ENCODE measurements at regions not wholly inside any gene's neighbourhood (a gene's known extent, or its start where the extent isn't known, plus 50 kb on each side); places are given as distances from the start of the nearest gene placed in this dataset.

DNA sequence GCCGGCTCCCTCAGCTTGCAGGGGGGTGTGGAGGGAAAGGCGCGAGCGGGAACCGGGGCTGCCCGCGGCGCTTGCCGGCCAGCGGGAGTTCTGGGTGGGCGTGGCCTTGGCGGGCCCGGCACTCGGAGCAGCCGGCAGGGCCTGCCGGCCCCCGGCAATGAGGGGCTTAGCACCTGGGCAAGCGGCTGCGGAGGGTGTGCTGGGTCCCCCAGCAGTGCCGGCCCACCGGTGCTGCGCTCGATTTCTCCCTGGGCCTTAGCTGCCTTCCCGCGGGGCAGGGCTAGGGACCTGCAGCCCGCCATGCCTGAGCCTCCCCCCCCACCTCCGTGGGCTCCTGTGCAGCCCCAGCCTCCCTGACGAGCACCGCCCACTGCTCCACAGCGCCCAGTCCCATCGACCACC, 514.5 kb upstream of the GJE1 start:
- WGBS, result 98% methylated on average over 31 of the region's 31 CpGs
- H3K9me3 ChIP-seq (ENCODE audit: control insufficient read depth in 2 of 2, insufficient read depth in 1 of 2, low read length in 1 of 2), result no peaks in the 10 kb centered on the region
- DNase-seq (ENCODE audit: low read depth in 6 of 9, low spot score in 9 of 9), result no peak
- H3K27ac ChIP-seq (ENCODE audit: low read depth in 1 of 2, low read length in 1 of 2), result no peak overlapping the region
- no peaks in the 10 kb centered on the region for H3K27me3 ChIP-seq (ENCODE audit: control insufficient read depth in 2 of 2, insufficient read depth in 1 of 2, low read length in 1 of 2)
- no peaks in the 10 kb centered on the region for H3K36me3 ChIP-seq (ENCODE audit: control insufficient read depth in 2 of 2, insufficient read depth in 2 of 2, low read length in 1 of 2)
- no peaks in the 10 kb centered on the region for H3K4me1 ChIP-seq (ENCODE audit: control insufficient read depth in 2 of 2, insufficient read depth in 2 of 2, low read length in 2 of 2)
- no peak overlapping the region for H3K4me3 ChIP-seq (ENCODE audit: low read length in 2 of 2)

DNA sequence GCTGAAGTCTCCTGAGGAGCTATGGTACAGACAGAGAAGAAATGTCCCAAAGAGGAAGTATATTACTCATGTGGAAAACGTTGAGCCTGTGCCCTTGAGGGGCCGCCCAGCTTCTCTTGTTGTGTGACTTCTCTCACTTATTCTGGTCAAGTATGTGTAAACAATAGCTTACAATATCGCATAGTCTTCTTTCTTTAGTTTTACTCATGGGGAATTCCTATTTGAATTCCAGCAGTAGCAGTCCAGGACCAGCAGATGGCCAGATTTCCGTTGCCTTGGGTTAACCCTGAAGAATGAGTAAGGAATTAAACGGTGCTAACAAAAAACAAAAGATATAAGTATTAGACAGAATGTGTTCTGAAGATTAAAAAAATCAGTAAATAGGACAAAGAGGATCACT, 522.0 kb upstream of the GJE1 start:
- H3K9me3 ChIP-seq (ENCODE audit: control insufficient read depth in 2 of 2, insufficient read depth in 1 of 2, low read length in 1 of 2), result peaks cover 0 to 5% of the 10 kb centered on the region in 2 donors
- no peaks in the 10 kb centered on the region for H3K36me3 ChIP-seq (ENCODE audit: control insufficient read depth in 2 of 2, insufficient read depth in 2 of 2, low read length in 1 of 2)
- H3K27me3 ChIP-seq (ENCODE audit: control insufficient read depth in 2 of 2, insufficient read depth in 1 of 2, low read length in 1 of 2), result no peaks in the 10 kb centered on the region
- WGBS, result 83% methylated on average over 5 of the region's 5 CpGs
- no peaks in the 10 kb centered on the region for H3K4me1 ChIP-seq (ENCODE audit: control insufficient read depth in 2 of 2, insufficient read depth in 2 of 2, low read length in 2 of 2)
- no peak overlapping the region for H3K4me3 ChIP-seq (ENCODE audit: low read length in 2 of 2)
- no peak overlapping the region for H3K27ac ChIP-seq (ENCODE audit: low read depth in 1 of 2, low read length in 1 of 2)
- DNase-seq (ENCODE audit: low read depth in 6 of 9, low spot score in 9 of 9), result no peak

DNA sequence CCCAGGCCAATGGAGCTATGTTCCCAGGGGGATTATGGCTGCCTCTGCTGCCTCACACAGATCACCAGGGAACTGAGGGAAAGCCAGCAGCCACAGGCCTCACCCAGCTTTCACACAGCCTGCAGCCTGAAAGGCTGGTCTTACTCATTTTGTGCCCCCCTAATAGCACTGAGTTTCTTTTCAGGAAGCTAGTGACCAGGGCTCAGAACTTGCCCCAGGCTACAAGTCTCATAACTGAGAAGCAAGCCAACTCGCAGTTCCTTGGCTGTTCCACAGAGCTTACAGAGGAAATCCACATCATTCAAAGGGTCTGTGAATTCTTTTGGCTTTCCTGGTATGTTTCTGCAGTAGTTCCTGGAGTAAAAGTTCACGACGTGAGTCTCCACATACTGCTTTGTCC, 524.8 kb upstream of the GJE1 start:
- Histone ChIP-seq H3K27ac (ENCODE audit: low read depth in 1 of 2, low read length in 1 of 2) (no peak overlapping the region), H3K4me3 (ENCODE audit: low read length in 2 of 2) (no peak overlapping the region)
- DNase-seq (ENCODE audit: low read depth in 6 of 9, low spot score in 9 of 9), result no peak

DNA sequence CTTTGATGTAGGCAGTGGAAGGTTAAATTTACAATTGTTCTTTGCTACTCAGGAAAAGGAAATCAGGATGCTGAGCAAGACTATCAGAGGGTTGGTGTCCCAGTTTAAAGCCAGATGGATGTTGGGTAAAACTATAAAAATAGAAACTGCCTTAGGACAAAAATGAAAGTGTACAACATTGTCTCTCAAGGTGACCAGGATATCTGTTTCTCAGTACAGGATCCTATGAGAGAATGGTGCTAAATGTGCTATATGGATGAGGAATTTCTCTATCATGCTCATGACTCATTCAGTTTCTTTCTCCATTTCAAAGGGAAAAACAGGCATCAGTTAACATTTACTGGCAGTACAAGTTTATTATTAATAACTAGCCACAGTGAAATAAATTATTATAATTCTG, 534.2 kb upstream of the GJE1 start:
- H3K4me1 ChIP-seq (ENCODE audit: control insufficient read depth in 2 of 2, insufficient read depth in 2 of 2, low read length in 2 of 2), result no peaks in the 10 kb centered on the region
- H3K27ac ChIP-seq (ENCODE audit: low read depth in 1 of 2, low read length in 1 of 2), result no peak overlapping the region
- no peaks in the 10 kb centered on the region for H3K9me3 ChIP-seq (ENCODE audit: control insufficient read depth in 2 of 2, insufficient read depth in 1 of 2, low read length in 1 of 2)
- H3K36me3 ChIP-seq (ENCODE audit: control insufficient read depth in 2 of 2, insufficient read depth in 2 of 2, low read length in 1 of 2), result no peaks in the 10 kb centered on the region
- no peaks in the 10 kb centered on the region for H3K27me3 ChIP-seq (ENCODE audit: control insufficient read depth in 2 of 2, insufficient read depth in 1 of 2, low read length in 1 of 2)
- no peak for DNase-seq (ENCODE audit: low read depth in 6 of 9, low spot score in 9 of 9)
- H3K4me3 ChIP-seq (ENCODE audit: low read length in 2 of 2), result no peak overlapping the region

More for the DNA sequence above, 524.8 kb upstream of the GJE1 start:
- Histone ChIP-seq H3K9me3 (ENCODE audit: control insufficient read depth in 2 of 2, insufficient read depth in 1 of 2, low read length in 1 of 2) (peaks cover 0 to 5% of the 10 kb centered on the region in 2 donors), H3K4me1 (ENCODE audit: control insufficient read depth in 2 of 2, insufficient read depth in 2 of 2, low read length in 2 of 2) (no peaks in the 10 kb centered on the region), H3K27me3 (ENCODE audit: control insufficient read depth in 2 of 2, insufficient read depth in 1 of 2, low read length in 1 of 2) (no peaks in the 10 kb centered on the region), H3K36me3 (ENCODE audit: control insufficient read depth in 2 of 2, insufficient read depth in 2 of 2, low read length in 1 of 2) (no peaks in the 10 kb centered on the region)
- 73% methylated on average over 3 of the region's 3 CpGs for WGBS

DNA sequence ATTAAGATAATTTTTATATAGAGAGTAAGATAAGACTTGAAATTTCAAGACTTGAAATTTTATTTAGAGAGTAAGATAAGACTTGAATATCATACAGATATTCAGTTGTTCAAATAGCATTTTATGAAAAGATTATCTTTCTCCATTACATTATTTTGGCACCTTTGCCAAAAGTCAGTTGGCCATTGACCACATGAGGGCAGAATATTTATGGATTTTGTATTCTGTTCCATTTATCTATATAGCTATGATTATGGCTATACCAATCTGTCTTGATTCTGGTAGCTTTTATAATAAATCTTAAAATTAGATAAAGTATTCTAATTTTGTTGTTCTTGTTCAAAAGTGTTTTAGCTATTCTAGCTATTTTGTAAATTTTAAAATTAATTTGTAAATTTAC, 537.9 kb upstream of the GJE1 start:
- no peaks in the 10 kb centered on the region for H3K9me3 ChIP-seq (ENCODE audit: control insufficient read depth in 2 of 2, insufficient read depth in 1 of 2, low read length in 1 of 2)
- H3K36me3 ChIP-seq (ENCODE audit: control insufficient read depth in 2 of 2, insufficient read depth in 2 of 2, low read length in 1 of 2), result no peaks in the 10 kb centered on the region
- H3K4me1 ChIP-seq (ENCODE audit: control insufficient read depth in 2 of 2, insufficient read depth in 2 of 2, low read length in 2 of 2), result no peaks in the 10 kb centered on the region
- H3K27ac ChIP-seq (ENCODE audit: low read depth in 1 of 2, low read length in 1 of 2), result no peak overlapping the region
- no peaks in the 10 kb centered on the region for H3K27me3 ChIP-seq (ENCODE audit: control insufficient read depth in 2 of 2, insufficient read depth in 1 of 2, low read length in 1 of 2)
- no peak for DNase-seq (ENCODE audit: low read depth in 6 of 9, low spot score in 9 of 9)
- H3K4me3 ChIP-seq (ENCODE audit: low read length in 2 of 2), result no peak overlapping the region

DNA sequence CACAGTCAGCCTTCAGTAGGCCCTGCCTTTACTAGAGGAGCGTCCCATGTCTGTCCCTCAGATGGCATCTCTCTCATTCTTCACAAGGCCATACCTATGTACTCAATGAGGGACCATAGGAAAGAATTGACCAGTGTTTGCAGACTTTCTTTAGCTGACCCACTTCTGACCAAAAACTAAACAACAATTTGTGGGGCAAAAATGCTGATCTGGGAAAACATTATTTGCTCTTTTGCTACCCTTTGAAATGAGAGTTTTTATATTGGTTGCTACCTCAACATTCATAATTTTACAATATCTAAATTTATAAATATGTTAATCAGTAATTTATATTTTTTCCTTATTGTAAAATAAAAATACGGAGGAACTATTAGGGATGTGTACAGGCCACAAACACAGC, 539.4 kb upstream of the GJE1 start:
- DNase-seq (ENCODE audit: low read depth in 6 of 9, low spot score in 9 of 9), result no peak
- no peaks in the 10 kb centered on the region for H3K9me3 ChIP-seq (ENCODE audit: control insufficient read depth in 2 of 2, insufficient read depth in 1 of 2, low read length in 1 of 2)
- 91% methylated on average over 2 of the region's 2 CpGs for WGBS
- no peak overlapping the region for H3K4me3 ChIP-seq (ENCODE audit: low read length in 2 of 2)
- no peaks in the 10 kb centered on the region for H3K4me1 ChIP-seq (ENCODE audit: control insufficient read depth in 2 of 2, insufficient read depth in 2 of 2, low read length in 2 of 2)
- no peaks in the 10 kb centered on the region for H3K27me3 ChIP-seq (ENCODE audit: control insufficient read depth in 2 of 2, insufficient read depth in 1 of 2, low read length in 1 of 2)
- H3K36me3 ChIP-seq (ENCODE audit: control insufficient read depth in 2 of 2, insufficient read depth in 2 of 2, low read length in 1 of 2), result no peaks in the 10 kb centered on the region
- H3K27ac ChIP-seq (ENCODE audit: low read depth in 1 of 2, low read length in 1 of 2), result no peak overlapping the region

DNA sequence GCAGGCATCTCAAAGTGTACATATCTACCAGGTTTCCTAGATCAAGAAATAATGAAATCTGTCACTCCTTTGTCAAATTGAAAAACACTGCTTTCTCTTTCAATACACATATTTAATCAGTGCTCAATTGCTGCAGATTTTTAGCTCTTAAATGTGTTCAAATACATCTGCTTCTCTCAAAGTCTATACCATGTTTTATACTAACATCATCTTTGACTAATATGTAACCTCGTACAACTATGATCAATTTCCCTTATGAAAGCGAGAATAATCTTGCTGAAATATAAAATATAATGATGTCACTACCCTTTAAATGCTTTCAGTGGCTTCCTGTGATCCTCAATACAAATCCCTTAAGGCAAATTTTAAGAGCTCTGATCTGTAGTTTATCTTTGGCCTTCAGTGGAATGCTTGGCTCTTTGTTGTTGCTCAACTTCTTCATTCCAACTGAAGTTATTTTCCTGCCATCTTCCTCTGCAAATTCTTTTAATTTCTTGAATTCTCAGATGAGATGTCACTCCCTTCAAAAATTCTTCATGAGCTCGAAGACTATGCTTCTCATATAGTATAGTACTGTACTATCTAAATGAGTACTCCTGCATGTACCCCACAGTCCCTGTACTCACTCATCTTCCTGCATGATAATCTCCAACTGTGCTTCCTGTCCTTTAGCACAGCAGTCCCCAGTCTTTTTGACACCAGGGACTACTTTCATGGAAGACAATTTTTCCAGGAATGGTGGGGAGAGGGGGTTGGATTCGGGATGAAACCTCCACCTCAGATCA, 545.1 kb upstream of the GJE1 start:
- Histone ChIP-seq H3K36me3 (ENCODE audit: control insufficient read depth in 2 of 2, insufficient read depth in 2 of 2, low read length in 1 of 2) (no peaks in the 10 kb centered on the region), H3K27ac (ENCODE audit: low read depth in 1 of 2, low read length in 1 of 2) (no peak overlapping the region), H3K27me3 (ENCODE audit: control insufficient read depth in 2 of 2, insufficient read depth in 1 of 2, low read length in 1 of 2) (no peaks in the 10 kb centered on the region), H3K4me3 (ENCODE audit: low read length in 2 of 2) (no peak overlapping the region), H3K9me3 (ENCODE audit: control insufficient read depth in 2 of 2, insufficient read depth in 1 of 2, low read length in 1 of 2) (no peaks in the 10 kb centered on the region), H3K4me1 (ENCODE audit: control insufficient read depth in 2 of 2, insufficient read depth in 2 of 2, low read length in 2 of 2) (no peaks in the 10 kb centered on the region)
- WGBS, result 91% methylated on average over 4 of the region's 4 CpGs
- DNase-seq (ENCODE audit: low read depth in 6 of 9, low spot score in 9 of 9), result no peak

DNA sequence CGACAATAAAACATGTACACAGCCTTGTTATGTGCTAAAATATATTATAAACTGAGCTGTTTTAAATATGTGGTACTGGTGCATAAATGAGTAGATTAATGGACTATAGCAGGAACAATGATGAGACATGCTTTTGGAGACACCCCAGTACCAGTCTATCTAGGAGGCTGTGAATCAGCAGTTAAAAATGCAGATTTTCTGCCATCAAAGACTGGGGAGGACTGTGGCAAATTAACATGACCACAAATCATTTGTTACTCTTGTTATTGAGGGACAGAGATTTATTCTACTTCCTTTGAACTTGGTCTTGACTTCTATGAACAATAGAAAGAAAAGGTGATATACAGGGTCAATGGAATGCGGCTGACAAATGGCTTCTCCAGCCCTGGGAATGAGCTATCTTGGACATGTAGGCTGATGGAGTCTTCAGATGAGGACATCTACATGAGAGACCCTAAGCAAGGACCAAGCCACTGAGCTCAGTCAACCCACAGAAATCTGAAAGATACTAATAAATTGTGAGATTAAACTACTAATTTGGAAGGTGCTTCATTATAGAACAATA, 551.7 kb upstream of the GJE1 start:
- H3K27ac ChIP-seq (ENCODE audit: low read depth in 1 of 2, low read length in 1 of 2), result no peak overlapping the region
- no peak for DNase-seq (ENCODE audit: low read depth in 6 of 9, low spot score in 9 of 9)
- H3K36me3 ChIP-seq (ENCODE audit: control insufficient read depth in 2 of 2, insufficient read depth in 2 of 2, low read length in 1 of 2), result no peaks in the 10 kb centered on the region
- H3K4me3 ChIP-seq (ENCODE audit: low read length in 2 of 2), result no peak overlapping the region
- no peaks in the 10 kb centered on the region for H3K9me3 ChIP-seq (ENCODE audit: control insufficient read depth in 2 of 2, insufficient read depth in 1 of 2, low read length in 1 of 2)
- no peaks in the 10 kb centered on the region for H3K4me1 ChIP-seq (ENCODE audit: control insufficient read depth in 2 of 2, insufficient read depth in 2 of 2, low read length in 2 of 2)
- 98% methylated on average over 2 of the region's 2 CpGs for WGBS
- H3K27me3 ChIP-seq (ENCODE audit: control insufficient read depth in 2 of 2, insufficient read depth in 1 of 2, low read length in 1 of 2), result no peaks in the 10 kb centered on the region

DNA sequence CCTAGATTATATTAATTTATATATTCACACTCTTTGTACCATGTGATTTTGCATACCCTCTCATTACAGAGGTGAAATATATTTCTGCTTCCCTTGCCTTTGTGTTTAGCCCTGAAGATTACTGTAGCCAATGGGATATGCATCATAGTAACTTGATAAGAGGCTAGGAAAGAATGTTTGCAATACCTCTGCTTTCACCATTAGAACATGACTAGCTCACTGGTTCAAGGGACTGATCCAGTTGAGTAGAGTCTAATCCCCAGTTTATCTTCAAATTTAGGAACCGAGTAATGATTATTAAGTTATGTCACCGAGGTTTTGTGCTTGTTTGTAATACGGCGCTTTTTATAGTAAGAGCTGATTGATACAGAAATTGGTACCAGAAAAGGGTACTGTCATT, 552.6 kb upstream of the GJE1 start:
- WGBS, result 98% methylated on average over 4 of the region's 4 CpGs
- no peak for DNase-seq (ENCODE audit: low read depth in 6 of 9, low spot score in 9 of 9)
- no peak overlapping the region for H3K4me3 ChIP-seq (ENCODE audit: low read length in 2 of 2)

More for the DNA sequence above, 552.6 kb upstream of the GJE1 start:
- Histone ChIP-seq H3K4me1 (ENCODE audit: control insufficient read depth in 2 of 2, insufficient read depth in 2 of 2, low read length in 2 of 2) (no peaks in the 10 kb centered on the region), H3K27ac (ENCODE audit: low read depth in 1 of 2, low read length in 1 of 2) (no peak overlapping the region), H3K9me3 (ENCODE audit: control insufficient read depth in 2 of 2, insufficient read depth in 1 of 2, low read length in 1 of 2) (no peaks in the 10 kb centered on the region), H3K27me3 (ENCODE audit: control insufficient read depth in 2 of 2, insufficient read depth in 1 of 2, low read length in 1 of 2) (no peaks in the 10 kb centered on the region), H3K36me3 (ENCODE audit: control insufficient read depth in 2 of 2, insufficient read depth in 2 of 2, low read length in 1 of 2) (no peaks in the 10 kb centered on the region)

Measured in thymus (tissue), 11 donors.